ENCODE measurements at regions not wholly inside any gene's neighbourhood (a gene's known extent, or its start where the extent isn't known, plus 50 kb on each side); places are given as distances from the start of the nearest gene placed in this dataset.

- DNase-seq = no peak
Measured at GRCh38 chr11:23680488-23681230, 816.2 kb upstream of the LUZP2 start.

- no peak for DNase-seq
Measured at GRCh38 chr11:23684701-23685100, 812.2 kb upstream of the LUZP2 start.

- no peak for DNase-seq
Measured at GRCh38 chr11:23687991-23688390, 808.9 kb upstream of the LUZP2 start.

GRCh38 chr11:23688411-23688810, 808.4 kb upstream of the LUZP2 start:
- DNase-seq = no peak

- no peak for DNase-seq
Measured at GRCh38 chr11:23688835-23689234, 808.0 kb upstream of the LUZP2 start.

GRCh38 chr11:23696688-23697415, 800.0 kb upstream of the LUZP2 start:
- DNase-seq = no peak

- no peak for DNase-seq
Measured at GRCh38 chr11:23704183-23704582, 792.7 kb upstream of the LUZP2 start.

- DNase-seq = no peak
Measured at GRCh38 chr11:23711981-23712380, 784.9 kb upstream of the LUZP2 start.

- no peak for DNase-seq
Measured at GRCh38 chr11:23719016-23719415, 777.8 kb upstream of the LUZP2 start.

- no peak for DNase-seq
Measured at GRCh38 chr11:23723861-23724260, 773.0 kb upstream of the LUZP2 start.

GRCh38 chr11:23725752-23726151, 771.1 kb upstream of the LUZP2 start:
- DNase-seq = peak; percentile 37

- no peak for DNase-seq
Measured at GRCh38 chr11:23727387-23727786, 769.5 kb upstream of the LUZP2 start.

- peak; percentile 61 for DNase-seq
Measured at GRCh38 chr11:23727794-23728193, 769.1 kb upstream of the LUZP2 start.

GRCh38 chr11:23729088-23729487, 767.8 kb upstream of the LUZP2 start:
- DNase-seq = no peak

- DNase-seq = no peak
Measured at GRCh38 chr11:23730307-23730998, 766.4 kb upstream of the LUZP2 start.

- peak; percentile 24 for DNase-seq
Measured at GRCh38 chr11:23732026-23732425, 764.8 kb upstream of the LUZP2 start.

- no peak for DNase-seq
Measured at GRCh38 chr11:23746896-23747295, 750.0 kb upstream of the LUZP2 start.

- peak; percentile 17 for DNase-seq
Measured at GRCh38 chr11:23749762-23750430, 747.0 kb upstream of the LUZP2 start.

- no peak for DNase-seq
Measured at GRCh38 chr11:23751280-23751679, 745.6 kb upstream of the LUZP2 start.

- no peak for DNase-seq
Measured at GRCh38 chr11:23755076-23755475, 741.8 kb upstream of the LUZP2 start.

- no peak for DNase-seq
Measured at GRCh38 chr11:23755769-23756168, 741.1 kb upstream of the LUZP2 start.

- no peak for DNase-seq
Measured at GRCh38 chr11:23759489-23759888, 737.4 kb upstream of the LUZP2 start.

GRCh38 chr11:23764286-23764685, 732.6 kb upstream of the LUZP2 start:
- DNase-seq = no peak
